ENCODE measurements at regions not wholly inside any gene's neighbourhood (a gene's known extent, or its start where the extent isn't known, plus 50 kb on each side); places are given as distances from the start of the nearest gene placed in this dataset.

DNA sequence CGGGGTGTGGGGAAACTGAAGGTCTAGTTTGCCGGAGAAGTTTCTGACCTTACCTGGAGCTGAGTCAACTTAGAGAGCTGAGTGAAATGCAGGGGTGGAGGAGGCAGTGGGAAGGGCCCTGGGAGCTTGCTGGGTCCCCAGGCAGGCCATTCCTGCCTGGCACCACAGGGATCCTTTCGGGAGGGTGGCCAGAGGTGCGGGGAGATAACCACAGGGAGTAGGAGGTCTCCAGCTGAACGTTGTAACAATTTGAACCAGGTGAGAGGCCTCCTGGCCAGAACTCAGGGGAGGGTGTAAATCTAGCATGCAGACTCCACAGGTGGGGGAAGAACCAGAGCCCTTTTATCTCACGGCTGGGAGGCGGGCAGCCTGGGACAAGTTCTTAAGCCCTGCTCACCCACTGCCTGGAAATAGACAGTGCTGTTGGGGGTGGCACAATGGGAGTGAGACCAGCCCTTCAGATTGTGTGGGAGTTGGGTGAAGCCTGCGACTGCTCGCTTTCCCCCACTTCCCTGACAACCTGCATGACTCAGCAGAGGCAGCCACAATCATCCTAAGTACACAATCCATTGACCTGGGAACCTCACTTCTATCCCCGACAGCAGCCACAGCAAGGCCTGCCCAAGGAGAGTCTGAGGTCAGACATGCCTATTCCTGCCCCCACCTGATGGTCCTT, 247.4 kb downstream of the ADGRA3 start:
- no peak for TF ChIP-seq EZH2 (IDR thresholded peaks at IDR 0.05; ENCODE audit: low read depth)
- TF ChIP-seq, protein P1, sequence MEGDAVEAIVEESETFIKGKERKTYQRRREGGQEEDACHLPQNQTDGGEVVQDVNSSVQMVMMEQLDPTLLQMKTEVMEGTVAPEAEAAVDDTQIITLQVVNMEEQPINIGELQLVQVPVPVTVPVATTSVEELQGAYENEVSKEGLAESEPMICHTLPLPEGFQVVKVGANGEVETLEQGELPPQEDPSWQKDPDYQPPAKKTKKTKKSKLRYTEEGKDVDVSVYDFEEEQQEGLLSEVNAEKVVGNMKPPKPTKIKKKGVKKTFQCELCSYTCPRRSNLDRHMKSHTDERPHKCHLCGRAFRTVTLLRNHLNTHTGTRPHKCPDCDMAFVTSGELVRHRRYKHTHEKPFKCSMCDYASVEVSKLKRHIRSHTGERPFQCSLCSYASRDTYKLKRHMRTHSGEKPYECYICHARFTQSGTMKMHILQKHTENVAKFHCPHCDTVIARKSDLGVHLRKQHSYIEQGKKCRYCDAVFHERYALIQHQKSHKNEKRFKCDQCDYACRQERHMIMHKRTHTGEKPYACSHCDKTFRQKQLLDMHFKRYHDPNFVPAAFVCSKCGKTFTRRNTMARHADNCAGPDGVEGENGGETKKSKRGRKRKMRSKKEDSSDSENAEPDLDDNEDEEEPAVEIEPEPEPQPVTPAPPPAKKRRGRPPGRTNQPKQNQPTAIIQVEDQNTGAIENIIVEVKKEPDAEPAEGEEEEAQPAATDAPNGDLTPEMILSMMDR (conservative IDR thresholded peaks at IDR 0.05) = no peak

All from PC-9 (cell line).